Stomach smooth muscle (tissue), 2 donors: ENCODE measurements at regions not wholly inside any gene's neighbourhood (a gene's known extent, or its start where the extent isn't known, plus 50 kb on each side); places are given as distances from the start of the nearest gene placed in this dataset.

Source experiments
- H3K27ac ChIP-seq: one replicate; pipeline ENCODE4 v1.7.0; 2013; ENCODE audit warnings: mild to moderate bottlenecking, low read length, inconsistent platforms
- H3K27me3 ChIP-seq, 2 donors: one replicate each; pipeline ENCODE4 v1.7.0; 2013; ENCODE audit warnings: low read length in 2 of 2; ENCODE audit not compliant: insufficient read depth in 2 of 2, control insufficient read depth in 1 of 2
- H3K36me3 ChIP-seq, 2 donors: one replicate each; pipeline ENCODE4 v1.7.0; 2013; ENCODE audit warnings: low read length in 2 of 2; ENCODE audit not compliant: control insufficient read depth in 2 of 2, insufficient read depth in 2 of 2
- H3K4me1 ChIP-seq: one replicate; pipeline ENCODE4 v1.7.0; 2013; ENCODE audit warnings: low read length; ENCODE audit not compliant: control insufficient read depth, insufficient read depth
- H3K4me3 ChIP-seq, 2 donors: one replicate each; pipeline ENCODE4 v1.7.0; 2013; ENCODE audit warnings: low read length in 2 of 2
- H3K9ac ChIP-seq, 2 donors: one replicate each; pipeline ENCODE4 v1.7.0; 2013; ENCODE audit warnings: low read length in 2 of 2, mild to moderate bottlenecking in 1 of 2
- H3K9me3 ChIP-seq, 2 donors: one replicate each; pipeline ENCODE4 v1.7.0; 2013; ENCODE audit warnings: low read length in 2 of 2; ENCODE audit not compliant: control insufficient read depth in 2 of 2
- donor health status: healthy.
- donor health status: Pancreatic carcinoma.

GRCh38 chr4:96097693-96098092, 257.8 kb downstream of the PDHA2 start:
- Histone ChIP-seq H3K4me1 (no peaks in the 10 kb centered on the region), H3K4me3 (no peak overlapping the region), H3K27ac (no peak overlapping the region), H3K9me3 (peaks cover 0 to 2% of the 10 kb centered on the region in 2 donors), H3K9ac (no peak overlapping the region), H3K36me3 (no peaks in the 10 kb centered on the region), H3K27me3 (no peaks in the 10 kb centered on the region)

- H3K27me3 ChIP-seq: no peaks in the 10 kb centered on the region
- H3K27ac ChIP-seq: no peak overlapping the region
- no peaks in the 10 kb centered on the region for H3K4me1 ChIP-seq
- no peak overlapping the region for H3K9ac ChIP-seq
- no peak overlapping the region for H3K4me3 ChIP-seq
- no peaks in the 10 kb centered on the region for H3K36me3 ChIP-seq
- H3K9me3 ChIP-seq: peaks cover 0 to 2% of the 10 kb centered on the region in 2 donors
These were observed 259.1 kb downstream of the PDHA2 start for GRCh38 chr4:96099031-96099430.

- Histone ChIP-seq H3K4me1 (no peaks in the 10 kb centered on the region), H3K9me3 (peaks cover 0 to 2% of the 10 kb centered on the region in 2 donors), H3K9ac (no peak overlapping the region), H3K4me3 (no peak overlapping the region), H3K27ac (no peak overlapping the region), H3K36me3 (no peaks in the 10 kb centered on the region), H3K27me3 (no peaks in the 10 kb centered on the region)
These were observed 262.7 kb downstream of the PDHA2 start for GRCh38 chr4:96102541-96103026.

- Histone ChIP-seq H3K27me3 (no peaks in the 10 kb centered on the region), H3K27ac (no peak overlapping the region), H3K9ac (no peak overlapping the region), H3K36me3 (no peaks in the 10 kb centered on the region), H3K9me3 (peaks cover 0 to 2% of the 10 kb centered on the region in 2 donors), H3K4me1 (no peaks in the 10 kb centered on the region), H3K4me3 (no peak overlapping the region)
These were observed 263.2 kb downstream of the PDHA2 start for GRCh38 chr4:96103086-96103485.

- no peaks in the 10 kb centered on the region for H3K36me3 ChIP-seq
- no peaks in the 10 kb centered on the region for H3K9me3 ChIP-seq
- H3K27me3 ChIP-seq: no peaks in the 10 kb centered on the region
- H3K9ac ChIP-seq: no peak overlapping the region
- no peak overlapping the region for H3K4me3 ChIP-seq
- H3K27ac ChIP-seq: no peak overlapping the region
- no peaks in the 10 kb centered on the region for H3K4me1 ChIP-seq
These were observed 268.3 kb downstream of the PDHA2 start for GRCh38 chr4:96108146-96108545.

GRCh38 chr4:96112631-96113030, 272.7 kb downstream of the PDHA2 start:
- Histone ChIP-seq H3K27me3 (no peaks in the 10 kb centered on the region), H3K4me1 (no peaks in the 10 kb centered on the region), H3K9ac (no peak overlapping the region), H3K4me3 (no peak overlapping the region), H3K27ac (no peak overlapping the region), H3K9me3 (no peaks in the 10 kb centered on the region), H3K36me3 (no peaks in the 10 kb centered on the region)

- no peak overlapping the region for H3K4me3 ChIP-seq
- H3K27ac ChIP-seq: no peak overlapping the region
- H3K9ac ChIP-seq: no peak overlapping the region
- H3K9me3 ChIP-seq: peaks cover 0 to 3% of the 10 kb centered on the region in 2 donors
- H3K4me1 ChIP-seq: no peaks in the 10 kb centered on the region
- H3K36me3 ChIP-seq: no peaks in the 10 kb centered on the region
- no peaks in the 10 kb centered on the region for H3K27me3 ChIP-seq
These were observed 280.3 kb downstream of the PDHA2 start for GRCh38 chr4:96120206-96120605.

- no peak overlapping the region for H3K9ac ChIP-seq
- no peak overlapping the region for H3K27ac ChIP-seq
- H3K4me1 ChIP-seq: no peaks in the 10 kb centered on the region
- no peak overlapping the region for H3K4me3 ChIP-seq
- no peaks in the 10 kb centered on the region for H3K9me3 ChIP-seq
- no peaks in the 10 kb centered on the region for H3K36me3 ChIP-seq
- no peaks in the 10 kb centered on the region for H3K27me3 ChIP-seq
These were observed 286.3 kb downstream of the PDHA2 start for GRCh38 chr4:96126227-96126626.

GRCh38 chr4:96131186-96131585, 291.3 kb downstream of the PDHA2 start:
- H3K27ac ChIP-seq: no peak overlapping the region
- no peaks in the 10 kb centered on the region for H3K9me3 ChIP-seq
- H3K9ac ChIP-seq: no peak overlapping the region
- H3K36me3 ChIP-seq: no peaks in the 10 kb centered on the region
- no peaks in the 10 kb centered on the region for H3K4me1 ChIP-seq
- H3K4me3 ChIP-seq: no peak overlapping the region
- H3K27me3 ChIP-seq: no peaks in the 10 kb centered on the region

GRCh38 chr4:96134806-96135205, 294.9 kb downstream of the PDHA2 start:
- no peak overlapping the region for H3K27ac ChIP-seq
- no peaks in the 10 kb centered on the region for H3K27me3 ChIP-seq
- no peaks in the 10 kb centered on the region for H3K9me3 ChIP-seq
- no peak overlapping the region for H3K9ac ChIP-seq
- H3K4me1 ChIP-seq: no peaks in the 10 kb centered on the region
- H3K36me3 ChIP-seq: no peaks in the 10 kb centered on the region
- no peak overlapping the region for H3K4me3 ChIP-seq

GRCh38 chr4:96136056-96136455, 296.2 kb downstream of the PDHA2 start:
- no peak overlapping the region for H3K27ac ChIP-seq
- no peaks in the 10 kb centered on the region for H3K4me1 ChIP-seq
- H3K9ac ChIP-seq: no peak overlapping the region
- H3K9me3 ChIP-seq: no peaks in the 10 kb centered on the region
- H3K4me3 ChIP-seq: no peak overlapping the region
- no peaks in the 10 kb centered on the region for H3K36me3 ChIP-seq
- H3K27me3 ChIP-seq: no peaks in the 10 kb centered on the region
